Right renal pelvis (tissue), 4 donors: ENCODE measurements at regions not wholly inside any gene's neighbourhood (a gene's known extent, or its start where the extent isn't known, plus 50 kb on each side); places are given as distances from the start of the nearest gene placed in this dataset.
"Not testable (repeated sequence)": the region's sequence is repeated elsewhere in the genome, so short reads cannot be mapped to it uniquely, and the experiment has no call there.

Source experiments
- DNase-seq, 4 donors: peaks; one replicate each; pipeline ENCODE4 v3.0.0-alpha.2; 2013; ENCODE audit warnings: low read depth in 4 of 4, low spot score in 3 of 4, missing footprints in 1 of 4

GRCh38 chr6:145155411-145155810 lies 579.9 kb downstream of the EPM2A start:
- no peak for DNase-seq

- DNase-seq, result no peak
Observed at GRCh38 chr6:145155873-145156782, 579.2 kb downstream of the EPM2A start.

GRCh38 chr6:145158636-145159035 lies 576.7 kb downstream of the EPM2A start:
- not testable (repeated sequence) for DNase-seq

GRCh38 chr6:145159921-145160320 lies 575.4 kb downstream of the EPM2A start:
- no peak for DNase-seq

- no peak for DNase-seq
Observed at GRCh38 chr6:145161501-145161900, 573.8 kb downstream of the EPM2A start.

GRCh38 chr6:145169726-145170224 lies 565.5 kb downstream of the EPM2A start:
- DNase-seq, result no peak

GRCh38 chr6:145175470-145175869 lies 559.9 kb downstream of the EPM2A start:
- no peak for DNase-seq

- DNase-seq, result no peak
Observed at GRCh38 chr6:145178391-145178790, 556.9 kb downstream of the EPM2A start.

- no peak for DNase-seq
Observed at GRCh38 chr6:145187491-145188206, 547.7 kb downstream of the EPM2A start.

GRCh38 chr6:145189836-145190235 lies 545.5 kb downstream of the EPM2A start:
- DNase-seq, result no peak

GRCh38 chr6:145194389-145194788 lies 540.9 kb downstream of the EPM2A start:
- no peak for DNase-seq

- no peak for DNase-seq
Observed at GRCh38 chr6:145199961-145200360, 535.4 kb downstream of the EPM2A start.

GRCh38 chr6:145204301-145204700 lies 531.0 kb downstream of the EPM2A start:
- no peak for DNase-seq

GRCh38 chr6:145206247-145206907 lies 528.9 kb downstream of the EPM2A start:
- DNase-seq, result no peak

- no peak for DNase-seq
Observed at GRCh38 chr6:145208474-145208873, 526.8 kb downstream of the EPM2A start.

- no peak for DNase-seq
Observed at GRCh38 chr6:145209272-145209671, 526.0 kb downstream of the EPM2A start.

GRCh38 chr6:145212813-145213212 lies 522.5 kb downstream of the EPM2A start:
- DNase-seq, result no peak

GRCh38 chr6:145213614-145214013 lies 521.7 kb downstream of the EPM2A start:
- no peak for DNase-seq

GRCh38 chr6:145214570-145214969 lies 520.8 kb downstream of the EPM2A start:
- peak in 1 of 4 donors; percentile 27 for DNase-seq

- DNase-seq, result no peak
Observed at GRCh38 chr6:145224450-145224849, 510.9 kb downstream of the EPM2A start.

GRCh38 chr6:145225500-145225899 lies 509.8 kb downstream of the EPM2A start:
- DNase-seq, result no peak
